ENCODE measurements at regions not wholly inside any gene's neighbourhood (a gene's known extent, or its start where the extent isn't known, plus 50 kb on each side); places are given as distances from the start of the nearest gene placed in this dataset.

DNA sequence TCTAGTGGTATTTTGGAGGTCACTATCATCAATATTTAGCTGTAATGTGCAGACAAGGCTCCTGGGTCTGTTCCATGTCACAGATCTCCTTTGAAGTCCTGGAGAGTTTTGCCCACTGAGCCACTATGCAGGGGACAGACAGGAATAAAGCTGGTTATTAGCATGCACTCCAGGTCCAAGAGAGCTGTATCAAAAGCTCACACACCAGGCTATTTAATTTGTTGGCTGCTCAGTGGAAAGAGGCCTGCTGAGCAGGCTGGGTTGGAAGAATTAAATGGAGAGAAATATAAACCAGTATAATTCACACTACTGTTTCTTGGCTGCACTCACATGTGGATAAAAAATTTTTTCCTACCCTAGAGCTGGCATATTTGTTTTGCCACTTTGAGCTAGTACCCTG, 113.8 kb upstream of the TAF11L2 start:
- peaks cover under 1% of the 10 kb centered on the region for H3K4me1 ChIP-seq (ENCODE audit: insufficient read depth)
- intact Hi-C loops (cut with DNase I), result no loop called here
- no peaks in the 10 kb centered on the region for H3K27me3 ChIP-seq
- H3K36me3 ChIP-seq, result no peaks in the 10 kb centered on the region
- no peak for TF ChIP-seq EP300 (IDR thresholded peaks at IDR 0.05)
- TF ChIP-seq CTCF (IDR thresholded peaks at IDR 0.05), result no peak
- TF ChIP-seq POLR2A (IDR thresholded peaks at IDR 0.05), result no peak
- no peaks in the 10 kb centered on the region for H3K9me3 ChIP-seq
- H3K27ac ChIP-seq, result no peak overlapping the region
- H3K4me3 ChIP-seq, result no peak overlapping the region
- no peak for DNase-seq

DNA sequence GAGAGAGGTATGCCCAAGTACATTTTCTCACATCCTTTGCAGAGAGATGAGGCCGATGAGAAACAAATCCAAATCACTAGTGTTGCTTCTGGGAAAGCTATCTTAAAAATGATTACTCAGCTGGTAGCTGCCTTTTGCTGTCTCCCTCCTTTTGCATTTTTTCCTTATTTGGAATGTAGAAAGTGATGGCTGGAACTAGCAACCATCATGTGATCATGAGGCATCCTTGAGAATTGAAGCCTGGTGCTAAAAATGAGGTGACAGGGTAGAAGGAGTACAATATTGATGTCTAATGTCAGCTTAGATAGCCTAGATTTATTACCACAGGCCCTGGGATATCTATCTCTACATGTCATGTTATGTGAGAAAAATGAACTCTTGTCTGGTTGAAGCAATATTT, 109.3 kb upstream of the TAF11L2 start:
- WGBS, 3 donors, result 90 to 98% (median 96%) methylated on average over 1 of the region's 1 CpG
- Histone ChIP-seq H3K27me3 (no peaks in the 10 kb centered on the region), H3K9me3 (no peaks in the 10 kb centered on the region), H3K4me3 (no peak overlapping the region), H3K4me1 (ENCODE audit: insufficient read depth) (no peaks in the 10 kb centered on the region), H3K36me3 (no peaks in the 10 kb centered on the region), H3K27ac (no peak overlapping the region)
- intact Hi-C loops (cut with DNase I), result no loop called here
- TF ChIP-seq CTCF (IDR thresholded peaks at IDR 0.05) (no peak), POLR2A (IDR thresholded peaks at IDR 0.05) (no peak), EP300 (IDR thresholded peaks at IDR 0.05) (no peak)
- no peak for DNase-seq

DNA sequence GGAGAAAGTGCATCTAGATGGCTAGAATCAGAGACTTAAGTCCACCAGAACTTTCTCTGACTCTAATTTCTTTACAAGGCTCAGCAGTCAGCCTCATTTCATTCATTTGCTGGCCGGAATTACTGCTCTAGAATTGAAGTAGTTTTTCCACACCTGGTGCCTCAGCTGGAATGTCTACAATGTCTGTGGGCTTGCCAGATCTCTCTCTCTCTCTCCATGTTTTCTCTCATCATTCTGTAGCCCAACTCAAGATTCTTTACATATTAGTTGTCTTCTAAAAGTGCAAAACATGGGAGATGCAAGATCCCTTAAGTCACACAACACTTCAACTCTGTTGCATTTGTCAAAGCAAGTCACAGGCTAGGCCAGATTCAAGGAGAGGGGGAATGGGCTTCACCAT, 103.9 kb upstream of the TAF11L2 start:
- Histone ChIP-seq H3K9me3 (no peaks in the 10 kb centered on the region), H3K4me1 (ENCODE audit: insufficient read depth) (peaks cover 7% of the 10 kb centered on the region), H3K4me3 (no peak overlapping the region), H3K36me3 (no peaks in the 10 kb centered on the region), H3K27ac (no peak overlapping the region), H3K27me3 (no peaks in the 10 kb centered on the region)
- intact Hi-C loops (cut with DNase I), result no loop called here
- DNase-seq, result no peak
- WGBS, 3 donors, result 88 to 93% (median 89%) methylated on average over 1 of the region's 1 CpG
- TF ChIP-seq EP300 (IDR thresholded peaks at IDR 0.05) (no peak), CTCF (IDR thresholded peaks at IDR 0.05) (no peak), POLR2A (IDR thresholded peaks at IDR 0.05) (no peak)

DNA sequence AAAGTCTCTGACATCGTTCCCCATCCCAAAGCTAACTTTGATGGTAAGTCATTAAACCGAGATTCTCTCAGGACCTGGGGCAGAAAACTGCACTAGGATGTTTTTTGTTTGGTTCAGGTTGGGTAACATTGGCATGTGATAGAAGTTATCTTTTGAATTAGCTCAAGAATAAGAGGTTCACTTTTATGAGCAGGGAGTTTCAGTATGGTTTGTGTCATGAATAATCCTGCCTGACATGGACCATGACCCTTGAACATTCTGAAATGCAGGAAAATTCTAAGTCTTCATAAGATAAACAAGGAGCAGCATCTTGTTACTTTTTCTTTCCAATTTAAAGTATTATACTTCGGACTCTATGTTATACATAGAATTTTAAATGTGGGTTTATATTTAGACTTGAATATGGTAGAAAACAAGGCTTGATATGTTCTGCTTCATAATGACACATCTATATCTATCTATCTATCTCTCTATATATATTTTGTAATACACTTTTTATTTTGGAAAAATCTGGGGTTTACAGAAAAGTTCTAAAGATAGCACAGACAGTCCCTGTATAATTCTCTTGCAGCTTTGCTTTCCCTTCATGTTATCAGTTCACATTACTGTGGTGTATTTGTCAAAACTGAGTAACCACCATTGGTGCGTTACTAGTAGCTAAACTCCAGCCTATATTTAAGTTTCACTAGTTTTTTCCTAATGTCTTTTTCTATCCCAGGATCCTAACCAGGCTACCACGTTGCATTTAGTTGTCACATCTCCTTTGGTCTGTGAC, 102.7 kb upstream of the TAF11L2 start:
- Histone ChIP-seq H3K36me3 (no peaks in the 10 kb centered on the region), H3K4me3 (no peak overlapping the region), H3K9me3 (no peaks in the 10 kb centered on the region), H3K4me1 (ENCODE audit: insufficient read depth) (peaks cover 7% of the 10 kb centered on the region), H3K27me3 (no peaks in the 10 kb centered on the region), H3K27ac (peak overlapping the region in 1 of 2 donors; percentile 14)
- DNase-seq, result no peak
- intact Hi-C loops (cut with DNase I), result no loop called here
- WGBS, 3 donors, result 12 to 20% (median 13%) methylated on average over 5 of the region's 5 CpGs
- TF ChIP-seq CTCF (IDR thresholded peaks at IDR 0.05) (no peak), POLR2A (IDR thresholded peaks at IDR 0.05) (no peak), EP300 (IDR thresholded peaks at IDR 0.05) (no peak)

Measured in ovary (tissue), 7 donors.